ENCODE measurements at regions not wholly inside any gene's neighbourhood (a gene's known extent, or its start where the extent isn't known, plus 50 kb on each side); places are given as distances from the start of the nearest gene placed in this dataset.

- no peaks in the 10 kb centered on the region for H3K27me3 ChIP-seq (replicated peaks in 1 of 4; ENCODE audit: control insufficient read depth in 3 of 4, extremely low read depth in 1 of 4, insufficient read depth in 3 of 4, low read length in 3 of 4)
- H2BK20ac ChIP-seq (ENCODE audit: low read length) = no peak overlapping the region
- POLR2A ChIA-PET (ENCODE audit: partially characterized antibody) = no interaction called here
- no peaks in the 10 kb centered on the region for H4K20me1 ChIP-seq (replicated peaks in 1 of 2; ENCODE audit: control insufficient read depth in 1 of 2, insufficient read depth in 2 of 2, low read length in 2 of 2)
- H3K79me2 ChIP-seq (ENCODE audit: control insufficient read depth in 1 of 2, insufficient read depth in 2 of 2, low read length in 2 of 2) = no peaks in the 10 kb centered on the region
- no peak for FAIRE-seq
- H3K56ac ChIP-seq (replicated peaks; ENCODE audit: insufficient read length, low read depth, low read length) = no peak overlapping the region
- H3K23ac ChIP-seq (ENCODE audit: insufficient read length) = no peak overlapping the region
- no peak overlapping the region for H2BK5ac ChIP-seq (ENCODE audit: low read depth, low read length)
- H3K4ac ChIP-seq (replicated peaks; ENCODE audit: insufficient read length, low read depth, low read length) = no peak overlapping the region
- no peaks in the 10 kb centered on the region for H3K79me1 ChIP-seq (ENCODE audit: low read depth, low read length)
- H3K27ac ChIP-seq (ENCODE audit: low read depth, low read length) = no peak overlapping the region
- no peak overlapping the region for H2BK120ac ChIP-seq (replicated peaks; ENCODE audit: low read depth, low read length)
- H3K36me3 ChIP-seq (ENCODE audit: control insufficient read depth in 2 of 4, insufficient read depth in 4 of 4, low read length in 3 of 4) = no peaks in the 10 kb centered on the region
- H4K5ac ChIP-seq (ENCODE audit: insufficient read length, low read depth, low read length) = no peak overlapping the region
- no peak overlapping the region for H2AK5ac ChIP-seq (ENCODE audit: low read depth, low read length)
- H4K91ac ChIP-seq (replicated peaks; ENCODE audit: insufficient read length, low read length) = no peak overlapping the region
- no peak overlapping the region for H3K18ac ChIP-seq (ENCODE audit: extremely low read depth, low read length)
- no peak overlapping the region for H2BK15ac ChIP-seq (ENCODE audit: low read length)
- no peak for TF ChIP-seq EZH2 (IDR thresholded peaks at IDR 0.05; ENCODE audit: low read depth, low read length, severe bottlenecking)
- no peak for TF ChIP-seq KDM4A (IDR thresholded peaks at IDR 0.05; ENCODE audit: low read depth, low read length, severe bottlenecking)
- TF ChIP-seq TAF7 (optimal IDR thresholded peaks at IDR 0.05; ENCODE audit: borderline replicate concordance, low read depth, low read length) = no peak
- no peak for TF ChIP-seq SRF (IDR thresholded peaks at IDR 0.05; ENCODE audit: low read depth, low read length)
- TF ChIP-seq SIN3A (conservative IDR thresholded peaks at IDR 0.05 in 1 of 2, IDR thresholded peaks at IDR 0.05 in 1 of 2; ENCODE audit: low read depth in 1 of 2, low read length in 2 of 2) = no peak
- no peak for TF ChIP-seq TEAD4 (IDR thresholded peaks at IDR 0.05; ENCODE audit: low read depth, low read length)
- H3K14ac ChIP-seq (ENCODE audit: insufficient read length) = no peak overlapping the region
- no peaks in the 10 kb centered on the region for H3K4me1 ChIP-seq (replicated peaks in 1 of 4; ENCODE audit: control insufficient read depth in 3 of 4, insufficient read depth in 4 of 4, low read length in 3 of 4)
- no peak for DNase-seq (ENCODE audit: low read depth in 1 of 2, low spot score in 2 of 2)
- no peaks in the 10 kb centered on the region for H3K9me3 ChIP-seq (ENCODE audit: insufficient read depth in 2 of 2, low read depth in 1 of 2, low read length in 1 of 2)
- no peak overlapping the region for H3K4me3 ChIP-seq (ENCODE audit: extremely low read depth in 1 of 4, insufficient read depth in 2 of 4, low read depth in 3 of 4, low read length in 4 of 4)
- H3K9ac ChIP-seq (replicated peaks in 1 of 4; ENCODE audit: extremely low read depth in 1 of 4, low read depth in 3 of 4, low read length in 3 of 4) = no peak overlapping the region
- CTCF ChIA-PET (ENCODE audit: partially characterized antibody) = interaction anchor here (0.6 to 1.1 kb wide), 2 partner anchors 134 to 202 kb away, joined by 3 to 4 read pairs; no protein-coding TSS in a partner anchor
- H2BK12ac ChIP-seq (ENCODE audit: low read depth, low read length) = no peak overlapping the region
- no peak overlapping the region for H4K8ac ChIP-seq (ENCODE audit: extremely low read depth, insufficient read depth, low read length)
- no peak overlapping the region for H2AFZ ChIP-seq (ENCODE audit: low read length)
- no peak overlapping the region for H3K4me2 ChIP-seq (ENCODE audit: insufficient read depth in 1 of 2, low read depth in 2 of 2, low read length in 2 of 2)
- no peaks in the 10 kb centered on the region for H3K23me2 ChIP-seq (ENCODE audit: low read depth, low read length)
Measured at GRCh38 chrX:138923805-138924204, 212.3 kb upstream of the FGF13 start.
